HUES48 (cell line): ENCODE measurements at regions not wholly inside any gene's neighbourhood (a gene's known extent, or its start where the extent isn't known, plus 50 kb on each side); places are given as distances from the start of the nearest gene placed in this dataset.

Experiments
- H3K27ac ChIP-seq: one replicate; pipeline ENCODE4 v1.7.0; 2013; ENCODE audit warnings: low read depth, low read length, inconsistent platforms
- H3K27me3 ChIP-seq: 2 replicates; pipeline ENCODE4 v1.6.1; 2013; ENCODE audit warnings: mild to moderate bottlenecking, low read length; ENCODE audit not compliant: control insufficient read depth, insufficient read depth
- H3K36me3 ChIP-seq: 2 replicates; pipeline ENCODE4 v1.6.1; 2013; ENCODE audit warnings: low read length; ENCODE audit not compliant: control insufficient read depth, insufficient read depth
- H3K4me1 ChIP-seq: 2 replicates; pipeline ENCODE4 v1.6.1; 2013; ENCODE audit warnings: mild to moderate bottlenecking, low read length; ENCODE audit not compliant: control insufficient read depth, insufficient read depth
- H3K4me3 ChIP-seq: 2 replicates; pipeline ENCODE4 v1.5.1; 2013; ENCODE audit warnings: mild to moderate bottlenecking, low read depth, low read length
- H3K9ac ChIP-seq: 2 replicates; pipeline ENCODE4 v1.6.1; 2013; ENCODE audit warnings: mild to moderate bottlenecking, low read depth, low read length, moderate library complexity
- H3K9me3 ChIP-seq: 2 replicates; pipeline ENCODE4 v1.6.1; 2013; ENCODE audit warnings: low read length; ENCODE audit not compliant: control insufficient read depth, insufficient read depth

- no peak overlapping the region for H3K27ac ChIP-seq
Measured at GRCh38 chr21:41605934-41606285, 98.0 kb upstream of the TMPRSS2 start.

GRCh38 chr21:41605178-41605933, 97.4 kb upstream of the TMPRSS2 start:
- Histone ChIP-seq H3K27ac (no peak overlapping the region), H3K36me3 (no peaks in the 10 kb centered on the region), H3K9ac (no peak overlapping the region), H3K9me3 (no peaks in the 10 kb centered on the region), H3K27me3 (no peaks in the 10 kb centered on the region), H3K4me3 (no peak overlapping the region), H3K4me1 (peaks cover 4% of the 10 kb centered on the region; the same call in 1 of the 2 replicates)

More at GRCh38 chr21:41605934-41606285, 98.0 kb upstream of the TMPRSS2 start:
- no peaks in the 10 kb centered on the region for H3K27me3 ChIP-seq
- no peak overlapping the region for H3K4me3 ChIP-seq
- H3K36me3 ChIP-seq = no peaks in the 10 kb centered on the region
- no peaks in the 10 kb centered on the region for H3K9me3 ChIP-seq
- peaks cover 4% of the 10 kb centered on the region; the same call in 1 of the 2 replicates for H3K4me1 ChIP-seq
- no peak overlapping the region for H3K9ac ChIP-seq

DNA sequence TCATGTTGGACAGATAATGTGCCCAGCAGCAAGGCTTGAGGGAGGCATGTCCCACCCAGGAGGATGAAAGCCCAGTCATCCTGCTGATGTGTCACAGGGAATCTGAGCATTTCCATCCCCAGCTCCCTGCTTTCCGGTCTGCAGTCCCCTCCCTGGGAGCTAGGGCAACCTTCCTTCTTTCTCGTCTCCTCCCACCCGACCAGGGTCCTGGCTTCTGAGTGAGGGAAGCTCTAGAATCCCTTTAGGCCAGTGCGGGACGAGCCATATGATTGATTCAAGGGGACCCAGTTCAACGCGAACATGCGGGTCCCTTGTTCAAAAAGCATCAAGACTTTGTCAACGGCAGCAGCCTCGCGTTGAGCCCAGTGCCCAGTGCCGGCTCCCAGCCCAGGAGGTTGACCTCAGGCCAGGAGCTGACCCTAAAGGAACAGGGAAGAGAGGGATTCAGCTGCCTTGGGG, 96.7 kb upstream of the TMPRSS2 start:
- peaks cover 4% of the 10 kb centered on the region; the same call in 1 of the 2 replicates for H3K4me1 ChIP-seq
- H3K27ac ChIP-seq = no peak overlapping the region
- no peaks in the 10 kb centered on the region for H3K36me3 ChIP-seq
- no peaks in the 10 kb centered on the region for H3K27me3 ChIP-seq
- H3K4me3 ChIP-seq = no peak overlapping the region
- H3K9ac ChIP-seq = no peak overlapping the region
- no peaks in the 10 kb centered on the region for H3K9me3 ChIP-seq

- no peak overlapping the region for H3K9ac ChIP-seq
- peaks cover 4% of the 10 kb centered on the region; the same call in 1 of the 2 replicates for H3K4me1 ChIP-seq
- no peaks in the 10 kb centered on the region for H3K36me3 ChIP-seq
- H3K27ac ChIP-seq = no peak overlapping the region
- H3K9me3 ChIP-seq = no peaks in the 10 kb centered on the region
- H3K4me3 ChIP-seq = no peak overlapping the region
- no peaks in the 10 kb centered on the region for H3K27me3 ChIP-seq
Measured at GRCh38 chr21:41603476-41603875, 95.5 kb upstream of the TMPRSS2 start.

GRCh38 chr21:41602531-41602930, 94.6 kb upstream of the TMPRSS2 start:
- H3K27ac ChIP-seq = no peak overlapping the region
- H3K27me3 ChIP-seq = no peaks in the 10 kb centered on the region
- H3K4me3 ChIP-seq = no peak overlapping the region
- H3K9me3 ChIP-seq = no peaks in the 10 kb centered on the region
- H3K4me1 ChIP-seq = peaks cover 4% of the 10 kb centered on the region; the same call in 1 of the 2 replicates
- no peak overlapping the region for H3K9ac ChIP-seq
- H3K36me3 ChIP-seq = no peaks in the 10 kb centered on the region

DNA sequence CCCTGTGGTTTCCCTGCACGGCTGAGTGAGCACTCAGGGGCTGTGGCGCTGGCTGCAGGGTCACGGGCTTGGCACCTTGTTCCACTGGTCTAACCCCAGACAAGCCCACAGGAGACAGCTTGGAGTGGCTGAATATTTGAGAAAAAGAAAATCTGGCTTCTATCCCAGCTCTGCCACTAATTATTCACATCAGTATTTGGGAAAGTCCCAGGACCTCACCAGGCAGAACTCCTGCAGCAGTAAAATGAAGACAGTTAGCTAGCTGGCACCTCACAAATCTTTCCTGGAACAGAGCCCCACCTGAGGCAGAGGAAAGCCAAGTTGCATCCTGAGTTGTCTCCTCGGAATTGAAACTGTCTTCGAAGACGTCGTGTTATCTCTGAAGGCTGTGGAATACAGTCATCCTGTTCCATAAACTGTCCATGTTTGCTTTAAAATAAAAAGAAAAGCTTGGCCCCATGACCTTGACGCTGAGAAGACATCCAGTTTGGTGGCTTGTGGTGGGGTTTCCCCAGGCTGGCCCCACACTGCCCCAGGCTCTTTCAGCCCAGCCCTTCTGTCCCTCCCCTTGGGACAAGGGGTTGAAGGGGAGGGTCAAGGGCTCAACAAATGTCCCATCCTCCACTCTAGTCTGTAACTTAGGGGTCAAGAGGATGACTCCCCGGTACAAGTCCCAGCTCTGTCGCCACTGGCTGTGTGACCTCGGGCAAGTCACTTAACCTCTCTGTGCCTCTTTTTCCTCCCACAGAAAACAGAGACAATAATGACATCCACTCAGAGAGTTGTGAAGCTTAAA, 93.8 kb upstream of the TMPRSS2 start:
- no peak overlapping the region for H3K4me3 ChIP-seq
- H3K9ac ChIP-seq = no peak overlapping the region
- H3K4me1 ChIP-seq = peaks cover 4% of the 10 kb centered on the region; the same call in 1 of the 2 replicates
- H3K36me3 ChIP-seq = no peaks in the 10 kb centered on the region
- no peaks in the 10 kb centered on the region for H3K9me3 ChIP-seq
- no peaks in the 10 kb centered on the region for H3K27me3 ChIP-seq
- no peak overlapping the region for H3K27ac ChIP-seq

DNA sequence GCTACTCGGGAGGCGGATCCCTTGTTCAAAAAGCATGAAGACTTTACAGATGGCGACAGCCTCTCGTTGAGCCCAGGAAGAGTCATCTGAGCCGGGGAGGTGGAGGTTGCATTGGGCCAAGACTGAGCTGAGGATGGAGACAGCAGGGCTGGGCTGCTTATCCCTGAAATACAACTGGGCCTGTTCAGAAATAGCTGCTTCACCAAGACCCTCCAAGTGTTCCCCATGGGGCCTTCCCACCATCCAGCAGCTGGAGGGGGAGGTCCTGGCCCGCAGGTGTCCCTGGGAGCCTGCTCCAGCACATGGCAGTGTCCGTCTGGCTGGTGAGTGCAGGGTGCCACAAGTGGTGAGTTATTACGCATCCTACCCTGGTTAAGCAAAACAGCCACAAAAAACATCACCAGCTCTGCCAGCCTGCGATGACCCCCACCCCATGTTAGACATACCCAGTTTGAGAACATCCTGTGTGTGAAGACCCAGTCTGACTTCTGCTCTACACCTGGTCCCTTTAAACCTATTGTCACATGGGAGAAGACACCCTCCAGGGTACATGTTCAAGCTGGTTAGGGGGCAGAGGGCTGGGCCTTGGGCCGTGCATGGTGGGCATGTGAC, 93.1 kb upstream of the TMPRSS2 start:
- Histone ChIP-seq H3K36me3 (no peaks in the 10 kb centered on the region), H3K4me3 (no peak overlapping the region), H3K9ac (no peak overlapping the region), H3K4me1 (peaks cover 4% of the 10 kb centered on the region; the same call in 1 of the 2 replicates), H3K27ac (no peak overlapping the region), H3K27me3 (no peaks in the 10 kb centered on the region), H3K9me3 (no peaks in the 10 kb centered on the region)

DNA sequence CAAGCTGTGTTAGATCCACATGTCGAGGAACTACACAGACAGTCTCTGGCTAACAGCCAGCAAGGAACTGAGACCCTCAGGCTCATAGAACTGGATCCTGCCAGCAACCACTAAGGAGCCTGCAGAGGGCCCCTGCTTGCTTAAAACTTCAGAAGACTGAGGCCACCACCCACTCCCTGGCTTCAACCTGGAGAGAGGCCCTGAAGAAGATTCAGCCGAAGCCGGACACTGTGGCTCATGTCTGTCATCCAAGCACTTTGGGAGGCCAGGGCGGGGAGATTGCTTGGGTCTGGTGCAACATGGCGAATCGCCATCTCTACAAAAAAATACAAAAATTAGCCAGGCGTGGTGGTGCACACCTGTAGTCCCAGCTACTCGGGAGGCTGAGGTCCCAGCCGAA, 92.6 kb upstream of the TMPRSS2 start:
- no peaks in the 10 kb centered on the region for H3K27me3 ChIP-seq
- no peak overlapping the region for H3K4me3 ChIP-seq
- no peaks in the 10 kb centered on the region for H3K36me3 ChIP-seq
- H3K9me3 ChIP-seq = no peaks in the 10 kb centered on the region
- H3K27ac ChIP-seq = no peak overlapping the region
- peaks cover 3% of the 10 kb centered on the region; the same call in 1 of the 2 replicates for H3K4me1 ChIP-seq
- no peak overlapping the region for H3K9ac ChIP-seq

- Histone ChIP-seq H3K4me3 (no peak overlapping the region), H3K9me3 (no peaks in the 10 kb centered on the region), H3K27me3 (no peaks in the 10 kb centered on the region), H3K9ac (no peak overlapping the region), H3K36me3 (no peaks in the 10 kb centered on the region), H3K27ac (no peak overlapping the region), H3K4me1 (no peaks in the 10 kb centered on the region)
Measured at GRCh38 chr21:41600116-41600515, 92.2 kb upstream of the TMPRSS2 start.

GRCh38 chr21:41598561-41599431, 90.8 kb upstream of the TMPRSS2 start:
- no peak overlapping the region for H3K9ac ChIP-seq
- no peak overlapping the region for H3K4me3 ChIP-seq
- H3K36me3 ChIP-seq = no peaks in the 10 kb centered on the region
- peaks cover 13% of the 10 kb centered on the region for H3K4me1 ChIP-seq
- no peaks in the 10 kb centered on the region for H3K27me3 ChIP-seq
- no peaks in the 10 kb centered on the region for H3K9me3 ChIP-seq
- H3K27ac ChIP-seq = no peak overlapping the region
